HG03025 (cell line): ENCODE measurements at regions not wholly inside any gene's neighbourhood (a gene's known extent, or its start where the extent isn't known, plus 50 kb on each side); places are given as distances from the start of the nearest gene placed in this dataset.
"Not testable (repeated sequence)": the region's sequence is repeated elsewhere in the genome, so short reads cannot be mapped to it uniquely, and the experiment has no call there.

Source experiments
- ATAC-seq: cut with Tn5 transposase; IDR thresholded peaks from one replicate; pipeline ENCODE4 v1.9.1; 2021; ENCODE audit warnings: mild to moderate bottlenecking, moderate library complexity; ENCODE audit not compliant: unreplicated experiment, low FRiP score

DNA sequence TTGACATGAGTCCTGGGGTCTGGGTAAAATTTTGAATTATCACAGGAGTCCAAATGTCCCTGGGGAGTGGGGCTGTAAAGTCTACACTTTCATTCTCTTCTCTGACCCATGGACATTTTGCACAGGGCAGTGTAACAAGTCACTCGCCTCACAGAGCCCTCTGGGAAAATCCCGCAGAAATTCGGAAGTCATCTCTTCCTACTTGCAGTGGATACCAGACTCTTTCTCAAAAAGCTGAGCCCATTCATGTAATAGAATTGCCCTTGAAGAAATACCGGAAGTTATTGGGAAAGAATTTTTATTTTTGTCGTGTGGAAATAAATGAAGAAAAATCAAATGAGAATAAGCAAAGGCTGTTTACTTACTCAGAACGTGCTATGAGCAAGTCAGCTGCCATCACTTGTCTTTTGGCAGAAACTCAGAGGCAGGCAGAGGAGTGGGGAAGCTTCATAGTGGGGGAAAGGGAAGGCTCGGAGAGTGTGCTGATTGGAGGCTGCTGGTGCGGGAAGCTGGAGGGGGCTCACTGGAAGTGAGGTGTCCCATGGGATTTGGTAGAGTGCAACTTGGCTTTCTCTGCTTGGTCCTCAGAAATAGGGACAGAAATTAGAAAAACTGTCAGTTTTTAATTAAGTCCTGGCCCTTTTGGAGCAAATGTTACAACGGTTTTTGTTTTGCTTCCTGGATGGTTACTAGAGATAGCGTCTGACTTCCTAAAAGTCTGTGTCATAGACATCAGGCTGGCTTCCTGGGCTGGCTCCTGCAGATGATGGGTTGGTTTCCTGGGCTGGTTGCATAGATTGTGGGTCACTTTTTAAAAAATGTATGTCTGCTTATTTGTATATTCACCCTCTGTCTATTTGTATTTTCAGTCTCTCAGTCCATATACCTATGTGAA lies 79.8 kb upstream of the EEF1E1 start:
- no peak for ATAC-seq

DNA sequence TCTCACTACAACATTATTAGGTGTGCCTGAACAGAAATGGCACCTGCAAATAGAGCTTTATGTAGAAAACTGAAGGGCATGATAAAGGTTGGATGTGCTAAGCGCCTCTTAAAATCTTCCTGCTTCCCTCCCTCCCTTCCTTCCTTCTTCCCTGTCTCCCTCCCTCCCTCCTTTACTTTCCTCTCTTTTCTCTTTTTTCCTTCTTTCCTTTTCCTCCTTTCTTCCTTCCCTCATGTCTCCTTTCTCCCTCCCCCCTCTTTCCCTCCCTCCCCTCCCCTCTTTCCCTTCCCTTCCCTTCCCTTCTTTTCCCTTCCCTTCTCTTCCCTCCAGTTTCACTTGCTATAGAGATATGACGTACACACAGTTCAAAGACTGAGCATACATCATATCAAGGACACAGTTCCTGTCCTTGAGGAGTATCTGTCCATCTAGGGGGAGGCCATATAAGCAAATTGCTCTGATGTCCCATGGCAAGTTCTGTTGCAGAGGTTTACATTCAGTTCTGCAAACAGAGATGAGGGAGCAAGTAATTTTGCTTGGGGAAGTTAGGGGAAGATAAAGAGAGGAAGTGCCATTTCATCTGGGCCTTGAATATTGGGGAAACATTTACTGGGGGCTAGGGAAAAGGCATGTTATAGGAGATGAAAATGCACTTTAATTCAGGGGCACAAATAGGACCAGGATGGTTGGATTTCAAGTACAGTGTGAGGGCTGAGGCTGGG lies 79.0 kb upstream of the EEF1E1 start:
- ATAC-seq = no peak

DNA sequence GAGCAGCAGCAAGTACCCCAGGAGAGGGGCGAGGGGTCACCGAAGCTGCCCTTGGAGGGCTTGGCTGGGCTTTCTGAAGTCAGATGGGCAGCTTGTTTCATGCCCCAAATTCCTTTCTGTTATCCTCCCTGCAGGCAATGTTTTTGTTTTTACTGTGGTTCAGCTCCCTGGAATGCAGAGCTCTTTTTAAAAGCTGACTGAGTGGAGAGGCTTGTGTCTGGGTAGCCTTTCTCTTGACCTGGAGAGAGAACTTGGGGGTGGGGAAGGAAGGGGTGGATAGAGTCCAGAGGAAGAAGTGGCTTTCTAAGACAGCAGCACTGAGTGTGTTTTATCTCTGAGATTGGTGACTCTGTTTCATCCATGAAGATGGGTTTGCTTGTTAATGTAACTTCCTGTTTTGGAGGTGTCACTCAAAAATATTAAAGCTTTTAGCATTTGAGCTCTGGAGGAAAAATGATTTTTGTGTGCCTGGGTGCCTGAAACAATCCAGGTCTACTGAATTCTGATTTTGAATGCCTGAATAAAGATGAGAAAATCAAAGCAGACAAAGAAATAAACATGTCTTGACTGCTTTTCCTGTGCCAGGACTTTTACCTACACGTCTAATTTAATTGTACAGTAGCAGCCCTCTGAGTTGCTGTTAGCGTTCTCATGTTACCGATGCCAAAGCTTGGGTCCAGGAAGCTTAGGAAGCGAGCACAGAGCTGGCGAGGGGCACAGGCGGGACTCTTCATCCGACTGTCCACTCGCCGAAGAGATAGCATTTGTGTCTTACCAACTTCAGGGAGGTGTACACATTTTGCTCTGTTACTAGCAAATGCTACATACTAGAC lies 78.2 kb upstream of the EEF1E1 start:
- ATAC-seq = no peak

DNA sequence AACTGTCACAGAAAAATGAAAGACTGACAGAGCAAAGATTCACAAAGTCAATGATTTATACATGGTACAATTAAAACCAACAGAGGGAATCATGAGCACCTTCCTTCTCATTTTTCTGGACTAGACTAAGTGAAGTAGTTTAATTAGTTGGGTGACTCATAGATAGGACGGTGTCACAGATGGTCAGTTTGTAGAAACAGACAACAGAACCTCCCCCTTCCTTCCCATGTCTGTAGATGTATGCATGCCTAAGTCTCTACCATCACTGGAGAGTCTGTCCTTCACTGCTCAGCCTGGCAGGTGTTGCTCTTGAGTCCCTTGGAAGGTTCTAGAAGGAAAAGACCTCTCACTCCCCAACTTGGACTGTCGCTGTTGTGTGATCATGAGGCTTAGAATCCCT lies 75.4 kb upstream of the EEF1E1 start:
- no peak for ATAC-seq

DNA sequence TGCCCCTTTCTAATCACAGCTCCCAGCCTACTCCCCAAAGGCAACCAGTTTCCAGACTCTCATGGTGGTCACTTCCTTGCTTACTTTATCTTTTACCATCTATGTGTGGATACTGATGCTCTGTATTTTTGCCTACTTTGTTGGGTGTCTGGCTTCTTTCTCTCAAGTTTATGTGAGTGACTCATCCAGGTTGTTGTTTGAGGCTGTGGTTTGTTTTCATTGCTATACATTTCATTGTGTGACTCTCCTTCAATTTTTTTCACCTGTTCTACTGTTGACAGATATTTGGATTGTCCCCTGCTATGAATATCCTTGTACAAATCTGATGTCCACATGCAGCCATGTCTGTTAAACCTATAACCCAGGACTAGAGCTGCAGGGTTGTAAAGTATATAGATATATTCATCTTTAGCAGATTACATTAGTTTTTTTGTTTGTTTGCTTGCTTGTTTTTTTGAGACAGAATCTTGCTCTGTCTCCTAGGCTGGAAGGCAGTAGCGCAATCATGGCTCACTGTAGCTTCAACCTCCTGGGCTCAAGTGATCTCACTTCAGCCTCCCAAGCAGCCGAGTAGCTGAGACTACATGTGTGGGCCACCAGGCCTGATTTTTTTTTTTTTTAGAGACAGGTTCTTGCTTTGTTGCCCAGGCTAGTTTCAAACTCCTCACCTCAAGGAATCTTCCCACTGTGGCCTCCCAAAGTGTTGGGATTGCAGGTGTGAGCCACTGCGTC lies 72.9 kb upstream of the EEF1E1 start:
- no peak for ATAC-seq

DNA sequence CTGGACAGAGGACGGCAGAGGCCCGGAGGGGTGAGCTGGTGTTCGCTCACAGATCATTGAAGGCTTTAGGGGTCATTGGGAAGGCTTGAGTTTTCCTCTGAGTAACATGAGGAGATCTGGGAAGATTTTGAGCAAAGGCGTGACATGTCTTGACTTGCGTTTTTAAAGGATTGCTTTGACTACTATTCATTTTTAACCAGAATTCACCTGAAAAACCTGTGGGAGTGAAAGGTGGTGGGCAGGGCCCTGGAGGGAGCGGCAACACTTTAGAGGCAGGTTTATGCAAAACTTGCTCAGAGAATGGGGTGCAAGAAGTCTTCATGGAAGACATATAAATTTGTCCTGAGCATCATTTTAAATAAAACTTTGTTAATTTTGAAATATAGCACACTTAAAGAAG lies 72.2 kb upstream of the EEF1E1 start:
- ATAC-seq = no peak

DNA sequence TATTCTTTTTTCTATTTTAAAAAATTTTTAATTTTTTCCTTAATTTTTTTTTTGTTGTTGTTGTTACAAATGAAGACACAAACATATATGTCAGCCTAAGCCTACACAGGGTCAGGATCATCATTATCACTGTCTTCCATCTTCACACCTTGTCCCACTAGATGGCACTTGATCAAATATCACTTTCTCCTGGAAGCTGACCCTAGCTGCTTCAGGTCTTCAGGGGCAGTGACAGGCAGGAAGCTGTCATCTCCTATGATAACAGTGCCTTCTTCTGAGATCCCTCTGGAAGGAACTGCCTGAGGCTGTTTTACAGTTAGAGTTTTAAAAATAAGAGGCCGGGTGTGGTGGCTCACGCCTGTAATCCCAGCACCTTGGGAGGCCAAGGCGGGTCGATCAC lies 70.2 kb upstream of the EEF1E1 start:
- ATAC-seq = no peak

DNA sequence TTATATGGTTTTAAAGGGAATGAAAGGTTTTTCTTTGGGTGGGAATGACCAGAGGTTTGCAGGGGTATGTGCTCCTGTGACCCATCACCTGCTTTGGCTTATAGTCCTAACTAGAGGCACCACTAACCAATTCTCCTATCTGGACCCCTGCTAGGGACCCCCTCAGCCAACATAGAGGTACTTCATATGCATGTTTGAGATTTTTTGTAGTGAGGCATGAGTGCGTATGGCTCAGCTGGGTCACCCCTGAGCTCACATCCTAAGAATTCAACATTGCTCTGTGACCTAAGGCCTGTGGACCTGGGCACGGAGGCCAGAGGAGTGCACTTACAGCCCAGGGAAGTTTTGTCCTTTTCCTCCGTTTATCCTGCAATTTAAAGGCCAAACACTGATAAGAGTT lies 68.4 kb upstream of the EEF1E1 start:
- ATAC-seq = no peak

DNA sequence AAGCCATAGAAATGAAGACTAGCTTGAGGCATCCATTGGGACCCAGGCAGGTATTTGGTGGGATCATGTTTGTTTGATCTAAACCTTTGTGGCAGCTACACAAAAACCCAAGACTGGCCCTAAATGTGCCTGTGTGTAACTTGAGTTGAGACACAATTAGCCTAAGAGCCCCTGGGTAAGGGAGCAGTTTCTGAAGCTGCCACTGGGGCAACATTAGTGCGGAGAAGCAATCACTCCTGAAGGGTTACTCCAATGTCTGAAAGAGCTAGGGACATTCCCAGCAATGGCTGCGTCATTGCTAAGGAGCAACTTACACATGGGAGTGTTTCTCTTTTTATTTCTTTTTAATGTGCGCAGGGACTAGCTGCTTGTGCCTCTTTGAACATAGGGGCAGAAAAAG lies 67.9 kb upstream of the EEF1E1 start:
- ATAC-seq = no peak

DNA sequence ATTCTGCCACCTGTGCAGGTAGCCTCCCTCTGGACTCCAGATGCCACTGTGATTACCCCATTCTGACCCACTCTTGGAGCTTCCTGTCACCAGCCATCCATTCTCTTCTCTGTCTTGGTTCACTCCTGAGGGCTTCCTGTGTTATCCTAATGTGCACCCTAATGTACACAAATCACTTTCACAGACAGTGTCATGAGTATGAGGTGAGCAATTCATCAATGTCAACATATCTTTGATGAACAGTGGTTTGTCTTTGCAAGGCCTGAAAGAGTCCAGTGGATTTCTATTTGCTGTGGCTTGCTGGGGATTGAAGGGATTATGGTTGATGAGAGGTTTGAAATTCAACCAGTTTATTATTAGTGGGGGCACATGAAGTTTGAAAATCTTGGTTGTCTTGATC lies 63.8 kb upstream of the EEF1E1 start:
- no peak for ATAC-seq

DNA sequence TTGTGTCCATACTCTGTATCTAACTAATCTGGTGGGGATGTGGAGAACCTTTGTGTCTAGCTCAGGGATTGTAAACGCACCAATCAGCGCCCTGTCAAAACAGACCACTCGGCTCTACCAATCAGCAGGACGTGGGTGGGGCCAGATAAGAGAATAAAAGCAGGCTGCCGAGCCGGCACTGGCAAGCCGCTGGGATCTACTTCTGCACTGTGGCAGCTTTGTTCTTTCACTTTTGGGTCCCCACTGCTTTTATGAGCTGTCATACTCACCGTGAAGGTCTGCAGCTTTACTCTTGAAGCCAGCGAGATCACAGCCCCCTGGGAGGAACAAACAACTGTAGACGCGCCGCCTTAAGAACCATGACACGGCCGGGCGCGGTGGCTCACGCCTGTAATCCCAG lies 62.7 kb upstream of the EEF1E1 start:
- ATAC-seq = not testable (repeated sequence)

DNA sequence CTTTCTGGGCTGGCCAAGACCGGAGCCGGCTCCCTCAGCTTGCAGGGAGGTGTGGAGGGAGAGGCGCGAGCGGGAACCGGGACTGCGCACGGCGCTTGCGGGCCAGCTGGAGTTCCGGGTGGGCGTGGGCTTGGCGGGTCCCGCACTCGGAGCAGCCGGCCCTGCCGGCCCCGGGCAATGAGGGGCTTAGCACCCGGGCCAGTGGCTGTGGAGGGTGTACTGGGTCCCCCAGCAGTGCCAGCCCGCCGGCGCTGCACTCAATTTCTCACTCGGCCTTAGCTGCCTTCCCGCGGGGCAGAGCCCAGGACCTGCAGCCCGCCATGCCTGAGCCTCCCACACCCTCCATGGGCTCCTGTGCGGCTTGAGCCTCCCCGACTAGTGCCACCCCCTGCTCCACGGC lies 61.9 kb upstream of the EEF1E1 start:
- not testable (repeated sequence) for ATAC-seq

DNA sequence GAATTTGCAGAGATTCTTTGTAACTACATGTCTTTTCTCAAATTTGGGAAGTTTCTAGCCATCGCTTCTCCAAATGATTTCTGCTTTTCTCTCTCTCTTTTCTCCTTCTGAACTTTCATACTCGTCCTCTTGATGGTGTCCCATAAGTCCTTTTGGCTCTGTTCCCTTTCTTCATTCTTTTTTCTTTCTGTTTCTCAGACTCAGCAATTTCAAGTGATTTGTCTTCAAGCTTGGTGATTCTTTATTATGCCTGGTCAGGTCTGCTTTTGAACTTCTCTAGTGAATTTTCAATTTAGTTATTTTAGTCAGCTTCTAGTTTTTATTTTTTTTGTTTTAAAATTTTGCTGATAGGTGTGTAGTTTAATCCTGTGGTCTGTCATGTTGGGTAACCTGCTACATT lies 57.6 kb upstream of the EEF1E1 start:
- ATAC-seq = no peak

DNA sequence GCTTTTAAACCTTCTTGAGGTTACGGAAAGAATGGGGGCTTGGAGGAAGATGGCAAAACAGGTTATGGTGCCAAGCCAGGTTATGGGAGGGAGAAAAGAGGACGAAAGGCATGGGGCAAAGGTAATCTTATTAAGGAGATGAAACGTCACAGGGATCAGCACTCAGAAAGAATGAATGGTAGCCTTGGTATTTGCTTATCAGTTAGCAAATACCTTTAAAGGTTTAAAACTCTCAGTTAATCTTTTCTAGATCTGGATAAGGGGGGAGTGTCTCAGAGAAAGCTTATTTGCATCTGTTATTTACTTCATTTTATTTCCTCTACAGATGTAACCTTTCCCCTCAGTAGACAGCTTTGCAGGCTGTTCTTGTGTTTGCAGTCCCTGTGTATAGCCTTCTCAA lies 55.5 kb upstream of the EEF1E1 start:
- ATAC-seq = no peak

DNA sequence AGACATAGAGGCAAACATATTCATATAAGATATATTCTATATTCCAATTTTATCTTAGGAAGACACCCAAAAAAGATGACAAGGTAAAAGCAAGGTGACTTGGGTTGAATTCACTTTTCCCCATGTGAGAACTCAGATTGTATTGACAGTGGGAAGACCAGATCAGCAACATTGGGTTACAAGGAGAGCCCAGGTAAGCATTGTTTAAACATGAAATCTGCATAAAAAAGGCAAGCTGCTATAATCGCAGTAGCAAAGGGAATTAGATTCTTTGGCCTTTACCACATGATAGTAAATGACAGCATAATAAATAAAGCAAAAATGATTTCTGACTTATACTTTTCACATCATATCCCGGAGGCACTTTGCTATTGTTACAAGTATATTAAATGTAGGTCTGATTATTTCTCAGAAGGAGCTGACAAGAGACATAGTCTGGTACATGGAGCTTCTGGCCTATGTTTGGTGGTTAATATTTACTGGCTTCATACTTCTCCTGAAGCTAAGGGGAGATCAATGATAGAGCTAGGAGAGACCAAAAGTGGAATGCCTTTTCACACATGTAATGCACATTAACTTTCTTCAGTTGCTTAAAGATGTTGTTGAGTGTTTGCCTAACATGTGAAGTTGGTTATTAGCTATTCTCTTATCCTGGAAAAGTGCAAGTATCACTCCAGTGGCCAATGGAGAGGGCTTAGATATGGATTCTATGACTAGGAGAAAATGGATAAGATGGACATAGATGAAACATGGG lies 53.1 kb upstream of the EEF1E1 start:
- ATAC-seq = no peak
